HG03139 (cell line): ENCODE measurements at regions not wholly inside any gene's neighbourhood (a gene's known extent, or its start where the extent isn't known, plus 50 kb on each side); places are given as distances from the start of the nearest gene placed in this dataset.
"Not testable (repeated sequence)": the region's sequence is repeated elsewhere in the genome, so short reads cannot be mapped to it uniquely, and the experiment has no call there.

Source experiments
- ATAC-seq: cut with Tn5 transposase; IDR thresholded peaks from one replicate; pipeline ENCODE4 v1.9.1; 2021; ENCODE audit not compliant: unreplicated experiment

- no peak for ATAC-seq
Observed at GRCh38 chr3:87435926-87436620, 159.7 kb upstream of the POU1F1 start.

GRCh38 chr3:87433445-87433844 lies 157.1 kb upstream of the POU1F1 start:
- not testable (repeated sequence) for ATAC-seq

- ATAC-seq = no peak
Observed at GRCh38 chr3:87426918-87427317, 150.5 kb upstream of the POU1F1 start.

GRCh38 chr3:87425056-87425455 lies 148.7 kb upstream of the POU1F1 start:
- ATAC-seq = no peak

GRCh38 chr3:87423336-87423735 lies 147.0 kb upstream of the POU1F1 start:
- no peak for ATAC-seq

GRCh38 chr3:87422333-87422732 lies 145.9 kb upstream of the POU1F1 start:
- no peak for ATAC-seq

- ATAC-seq = no peak
Observed at GRCh38 chr3:87420171-87420570, 143.8 kb upstream of the POU1F1 start.

- ATAC-seq = no peak
Observed at GRCh38 chr3:87414271-87414670, 137.9 kb upstream of the POU1F1 start.

GRCh38 chr3:87413814-87414213 lies 137.4 kb upstream of the POU1F1 start:
- ATAC-seq = no peak

GRCh38 chr3:87410110-87410509 lies 133.7 kb upstream of the POU1F1 start:
- no peak for ATAC-seq

- ATAC-seq = no peak
Observed at GRCh38 chr3:87398168-87398801, 121.9 kb upstream of the POU1F1 start.

- ATAC-seq = no peak
Observed at GRCh38 chr3:87397211-87397610, 120.8 kb upstream of the POU1F1 start.

GRCh38 chr3:87390821-87391220 lies 114.4 kb upstream of the POU1F1 start:
- ATAC-seq = no peak

- ATAC-seq = no peak
Observed at GRCh38 chr3:87390353-87390752, 114.0 kb upstream of the POU1F1 start.

GRCh38 chr3:87375231-87375682 lies 98.9 kb upstream of the POU1F1 start:
- ATAC-seq = no peak

GRCh38 chr3:87370007-87370406 lies 93.6 kb upstream of the POU1F1 start:
- no peak for ATAC-seq

- ATAC-seq = no peak
Observed at GRCh38 chr3:87367736-87368135, 91.4 kb upstream of the POU1F1 start.

GRCh38 chr3:87363721-87364120 lies 87.3 kb upstream of the POU1F1 start:
- ATAC-seq = no peak

GRCh38 chr3:87361956-87362355 lies 85.6 kb upstream of the POU1F1 start:
- ATAC-seq = no peak

- no peak for ATAC-seq
Observed at GRCh38 chr3:87361271-87361670, 84.9 kb upstream of the POU1F1 start.

GRCh38 chr3:87359826-87360225 lies 83.4 kb upstream of the POU1F1 start:
- no peak for ATAC-seq

- no peak for ATAC-seq
Observed at GRCh38 chr3:87359025-87359424, 82.6 kb upstream of the POU1F1 start.

GRCh38 chr3:87358066-87358465 lies 81.7 kb upstream of the POU1F1 start:
- no peak for ATAC-seq
